ENCODE measurements at regions not wholly inside any gene's neighbourhood (a gene's known extent, or its start where the extent isn't known, plus 50 kb on each side); places are given as distances from the start of the nearest gene placed in this dataset.
"Not testable (repeated sequence)": the region's sequence is repeated elsewhere in the genome, so short reads cannot be mapped to it uniquely, and the experiment has no call there.

GRCh38 chr9:42239445-42240260 is 56.2 kb downstream of the SPATA31A6 start:
- not testable (repeated sequence) for H2BK120ac ChIP-seq (ENCODE audit: low read depth, low read length); H3K18ac ChIP-seq (ENCODE audit: low read length); H3K4me3 ChIP-seq (ENCODE audit: low read length in 2 of 2); H2BK12ac ChIP-seq (ENCODE audit: low read length); H2BK5ac ChIP-seq (ENCODE audit: low read length); H3K4ac ChIP-seq (ENCODE audit: low read length); H2AFZ ChIP-seq (ENCODE audit: low read length); H3K4me1 ChIP-seq (ENCODE audit: control insufficient read depth in 2 of 2, insufficient read depth in 1 of 2, low read depth in 1 of 2, low read length in 2 of 2); H3K23ac ChIP-seq (ENCODE audit: low read depth, low read length, poor library complexity); H3K27ac ChIP-seq (replicated peaks; ENCODE audit: low read length); DNase-seq (ENCODE audit: low spot score); H3K79me1 ChIP-seq (ENCODE audit: low read depth, low read length); H3K14ac ChIP-seq (ENCODE audit: low read length); H2AK5ac ChIP-seq (ENCODE audit: low read depth, low read length); H3K9me3 ChIP-seq (replicated peaks in 1 of 2; ENCODE audit: control insufficient read depth in 2 of 2, insufficient read depth in 1 of 2, low read depth in 1 of 2, low read length in 2 of 2); H4K8ac ChIP-seq (ENCODE audit: low read depth, low read length); H2BK15ac ChIP-seq (ENCODE audit: low read length); H3K9ac ChIP-seq (ENCODE audit: low read depth, low read length, poor library complexity); H3K27me3 ChIP-seq (ENCODE audit: control insufficient read depth in 3 of 3, insufficient read depth in 3 of 3, low read depth in 1 of 3, low read length in 3 of 3); H4K91ac ChIP-seq (ENCODE audit: low read depth, low read length, poor library complexity); H3K4me2 ChIP-seq (ENCODE audit: insufficient read depth, low read length, poor library complexity, severe bottlenecking); H3K36me3 ChIP-seq (replicated peaks in 1 of 2; ENCODE audit: control insufficient read depth in 2 of 2, insufficient read depth in 2 of 2, low read length in 2 of 2)
- WGBS, 2 donors (ENCODE audit: extremely low coverage in 2 of 2, insufficient read length in 2 of 2, insufficient replicate concordance in 1 of 2) = no CpG with 5 or more reads among the region's 1 CpG

- not testable (repeated sequence) for H2AK5ac ChIP-seq (ENCODE audit: low read depth, low read length); H3K23ac ChIP-seq (ENCODE audit: low read depth, low read length, poor library complexity); H3K79me1 ChIP-seq (ENCODE audit: low read depth, low read length); H2BK12ac ChIP-seq (ENCODE audit: low read length); H3K18ac ChIP-seq (ENCODE audit: low read length); H3K9me3 ChIP-seq (replicated peaks in 1 of 2; ENCODE audit: control insufficient read depth in 2 of 2, insufficient read depth in 1 of 2, low read depth in 1 of 2, low read length in 2 of 2); H2AFZ ChIP-seq (ENCODE audit: low read length); H3K36me3 ChIP-seq (replicated peaks in 1 of 2; ENCODE audit: control insufficient read depth in 2 of 2, insufficient read depth in 2 of 2, low read length in 2 of 2); H3K4me3 ChIP-seq (ENCODE audit: low read length in 2 of 2); H4K8ac ChIP-seq (ENCODE audit: low read depth, low read length); H2BK15ac ChIP-seq (ENCODE audit: low read length); H3K27me3 ChIP-seq (ENCODE audit: control insufficient read depth in 3 of 3, insufficient read depth in 3 of 3, low read depth in 1 of 3, low read length in 3 of 3); H3K4ac ChIP-seq (ENCODE audit: low read length); H3K4me2 ChIP-seq (ENCODE audit: insufficient read depth, low read length, poor library complexity, severe bottlenecking); H4K91ac ChIP-seq (ENCODE audit: low read depth, low read length, poor library complexity); H2BK120ac ChIP-seq (ENCODE audit: low read depth, low read length); H3K14ac ChIP-seq (ENCODE audit: low read length); H3K4me1 ChIP-seq (ENCODE audit: control insufficient read depth in 2 of 2, insufficient read depth in 1 of 2, low read depth in 1 of 2, low read length in 2 of 2); H3K9ac ChIP-seq (ENCODE audit: low read depth, low read length, poor library complexity); DNase-seq (ENCODE audit: low spot score); H2BK5ac ChIP-seq (ENCODE audit: low read length); H3K27ac ChIP-seq (replicated peaks; ENCODE audit: low read length)
- no CpG with 5 or more reads among the region's 1 CpG for WGBS, 2 donors (ENCODE audit: extremely low coverage in 2 of 2, insufficient read length in 2 of 2, insufficient replicate concordance in 1 of 2)
These were observed 56.8 kb downstream of the SPATA31A6 start for GRCh38 chr9:42240261-42240579.

- H2BK12ac ChIP-seq (ENCODE audit: low read length); H4K8ac ChIP-seq (ENCODE audit: low read depth, low read length): not testable (repeated sequence)
- no CpG with 5 or more reads among the region's 2 CpGs for WGBS, 2 donors (ENCODE audit: extremely low coverage in 2 of 2, insufficient read length in 2 of 2, insufficient replicate concordance in 1 of 2)
These were observed 59.8 kb downstream of the SPATA31A6 start for GRCh38 chr9:42243211-42243610.

GRCh38 chr9:42243822-42244221 is 60.4 kb downstream of the SPATA31A6 start:
- not testable (repeated sequence) for H3K14ac ChIP-seq (ENCODE audit: low read length)

More at GRCh38 chr9:42243211-42243610, 59.8 kb downstream of the SPATA31A6 start:
- not testable (repeated sequence) for H4K91ac ChIP-seq (ENCODE audit: low read depth, low read length, poor library complexity); H3K9me3 ChIP-seq (replicated peaks in 1 of 2; ENCODE audit: control insufficient read depth in 2 of 2, insufficient read depth in 1 of 2, low read depth in 1 of 2, low read length in 2 of 2); H3K27ac ChIP-seq (replicated peaks; ENCODE audit: low read length); H3K4me1 ChIP-seq (ENCODE audit: control insufficient read depth in 2 of 2, insufficient read depth in 1 of 2, low read depth in 1 of 2, low read length in 2 of 2); H2AFZ ChIP-seq (ENCODE audit: low read length); H3K18ac ChIP-seq (ENCODE audit: low read length); H3K9ac ChIP-seq (ENCODE audit: low read depth, low read length, poor library complexity); H3K79me1 ChIP-seq (ENCODE audit: low read depth, low read length); DNase-seq (ENCODE audit: low spot score); H3K27me3 ChIP-seq (ENCODE audit: control insufficient read depth in 3 of 3, insufficient read depth in 3 of 3, low read depth in 1 of 3, low read length in 3 of 3); H3K4me3 ChIP-seq (ENCODE audit: low read length in 2 of 2); H2BK5ac ChIP-seq (ENCODE audit: low read length); H2BK15ac ChIP-seq (ENCODE audit: low read length); H3K14ac ChIP-seq (ENCODE audit: low read length); H2AK5ac ChIP-seq (ENCODE audit: low read depth, low read length); H3K36me3 ChIP-seq (replicated peaks in 1 of 2; ENCODE audit: control insufficient read depth in 2 of 2, insufficient read depth in 2 of 2, low read length in 2 of 2); H3K23ac ChIP-seq (ENCODE audit: low read depth, low read length, poor library complexity); H3K4ac ChIP-seq (ENCODE audit: low read length); H3K4me2 ChIP-seq (ENCODE audit: insufficient read depth, low read length, poor library complexity, severe bottlenecking); H2BK120ac ChIP-seq (ENCODE audit: low read depth, low read length)

More at GRCh38 chr9:42243822-42244221, 60.4 kb downstream of the SPATA31A6 start:
- not testable (repeated sequence) for H3K4me3 ChIP-seq (ENCODE audit: low read length in 2 of 2); H3K4ac ChIP-seq (ENCODE audit: low read length); H2AFZ ChIP-seq (ENCODE audit: low read length); H3K4me1 ChIP-seq (ENCODE audit: control insufficient read depth in 2 of 2, insufficient read depth in 1 of 2, low read depth in 1 of 2, low read length in 2 of 2); H3K27me3 ChIP-seq (ENCODE audit: control insufficient read depth in 3 of 3, insufficient read depth in 3 of 3, low read depth in 1 of 3, low read length in 3 of 3); H3K18ac ChIP-seq (ENCODE audit: low read length); H2BK15ac ChIP-seq (ENCODE audit: low read length); H4K8ac ChIP-seq (ENCODE audit: low read depth, low read length); H3K23ac ChIP-seq (ENCODE audit: low read depth, low read length, poor library complexity); H3K79me1 ChIP-seq (ENCODE audit: low read depth, low read length); H3K36me3 ChIP-seq (replicated peaks in 1 of 2; ENCODE audit: control insufficient read depth in 2 of 2, insufficient read depth in 2 of 2, low read length in 2 of 2); H2BK120ac ChIP-seq (ENCODE audit: low read depth, low read length); H3K4me2 ChIP-seq (ENCODE audit: insufficient read depth, low read length, poor library complexity, severe bottlenecking); H3K9me3 ChIP-seq (replicated peaks in 1 of 2; ENCODE audit: control insufficient read depth in 2 of 2, insufficient read depth in 1 of 2, low read depth in 1 of 2, low read length in 2 of 2); H3K27ac ChIP-seq (replicated peaks; ENCODE audit: low read length); H2BK12ac ChIP-seq (ENCODE audit: low read length); DNase-seq (ENCODE audit: low spot score); H2BK5ac ChIP-seq (ENCODE audit: low read length); H4K91ac ChIP-seq (ENCODE audit: low read depth, low read length, poor library complexity); H2AK5ac ChIP-seq (ENCODE audit: low read depth, low read length); H3K9ac ChIP-seq (ENCODE audit: low read depth, low read length, poor library complexity)
- WGBS, 2 donors (ENCODE audit: extremely low coverage in 2 of 2, insufficient read length in 2 of 2, insufficient replicate concordance in 1 of 2) = no CpG with 5 or more reads among the region's 3 CpGs

Data from neuronal stem cell (in vitro differentiated cells).